ENCODE measurements at regions not wholly inside any gene's neighbourhood (a gene's known extent, or its start where the extent isn't known, plus 50 kb on each side); places are given as distances from the start of the nearest gene placed in this dataset.

DNA sequence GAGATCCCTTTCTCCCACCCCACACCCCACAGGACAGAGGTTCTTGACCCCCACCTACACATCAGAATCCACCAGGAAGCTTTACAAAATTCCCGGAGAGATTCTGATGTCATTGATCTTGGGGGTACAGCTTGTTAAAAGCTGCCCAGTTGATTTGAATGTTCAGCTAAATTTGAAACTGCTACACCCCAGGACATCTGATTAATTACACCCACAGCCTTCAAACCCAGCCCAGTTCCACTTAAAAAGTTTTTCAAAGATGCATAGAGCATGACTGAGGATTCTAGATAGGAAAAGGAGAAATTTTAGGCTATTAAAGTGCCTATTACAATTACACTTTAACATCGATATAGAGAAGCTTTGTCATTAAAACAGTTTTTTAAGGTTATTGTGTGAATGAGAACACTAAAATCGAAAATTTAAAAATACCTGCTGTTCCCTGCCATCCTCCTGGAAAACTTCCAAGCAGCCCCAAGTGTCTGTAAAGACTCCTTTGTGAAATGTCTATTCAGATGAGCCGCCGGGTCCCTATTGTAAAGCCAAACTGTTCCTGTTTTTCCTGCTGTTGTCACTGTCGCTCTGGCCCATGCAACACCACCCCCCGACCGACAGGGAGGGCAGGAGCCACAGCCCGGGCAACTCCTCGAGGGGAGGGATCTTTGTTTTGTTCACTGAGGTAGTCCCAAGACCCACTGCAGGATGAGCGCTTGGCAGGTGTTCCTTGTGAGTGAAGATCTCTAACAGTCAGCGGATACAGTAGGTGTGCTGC lies 132.5 kb upstream of the PHACTR3 start:
- no peak for TF ChIP-seq GATA2 (IDR thresholded peaks at IDR 0.05; ENCODE audit: low read depth, low read length)
- no peak for TF ChIP-seq GATA3 (IDR thresholded peaks at IDR 0.05; ENCODE audit: low read depth, low read length)

DNA sequence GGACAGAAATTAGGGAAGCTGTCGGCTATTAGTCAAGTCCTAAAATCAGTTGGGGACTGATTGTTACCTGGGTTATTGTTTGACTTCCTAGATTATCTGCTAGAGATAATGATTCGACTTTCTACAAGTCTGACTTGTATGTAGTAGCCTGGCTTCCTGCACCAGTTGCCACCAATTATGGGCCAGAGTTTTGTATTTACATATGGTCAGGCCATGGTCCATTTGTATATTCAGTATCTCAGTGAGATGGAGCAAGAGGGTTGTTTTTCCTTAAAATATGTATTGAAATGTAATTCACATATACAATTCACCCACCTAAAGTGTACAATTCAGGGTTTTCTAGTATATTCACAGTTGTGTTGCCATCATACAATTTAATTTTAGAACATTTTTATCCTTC lies 130.6 kb upstream of the PHACTR3 start:
- TF ChIP-seq GATA2 (IDR thresholded peaks at IDR 0.05; ENCODE audit: low read depth, low read length) (no peak), GATA3 (IDR thresholded peaks at IDR 0.05; ENCODE audit: low read depth, low read length) (no peak)

- TF ChIP-seq GATA2 (IDR thresholded peaks at IDR 0.05; ENCODE audit: low read depth, low read length) (no peak), GATA3 (IDR thresholded peaks at IDR 0.05; ENCODE audit: low read depth, low read length) (no peak)
Measured at GRCh38 chr20:59481067-59481466, 123.3 kb upstream of the PHACTR3 start.

- TF ChIP-seq GATA3 (IDR thresholded peaks at IDR 0.05; ENCODE audit: low read depth, low read length) (no peak), GATA2 (IDR thresholded peaks at IDR 0.05; ENCODE audit: low read depth, low read length) (no peak)
Measured at GRCh38 chr20:59481477-59482018, 122.8 kb upstream of the PHACTR3 start.

DNA sequence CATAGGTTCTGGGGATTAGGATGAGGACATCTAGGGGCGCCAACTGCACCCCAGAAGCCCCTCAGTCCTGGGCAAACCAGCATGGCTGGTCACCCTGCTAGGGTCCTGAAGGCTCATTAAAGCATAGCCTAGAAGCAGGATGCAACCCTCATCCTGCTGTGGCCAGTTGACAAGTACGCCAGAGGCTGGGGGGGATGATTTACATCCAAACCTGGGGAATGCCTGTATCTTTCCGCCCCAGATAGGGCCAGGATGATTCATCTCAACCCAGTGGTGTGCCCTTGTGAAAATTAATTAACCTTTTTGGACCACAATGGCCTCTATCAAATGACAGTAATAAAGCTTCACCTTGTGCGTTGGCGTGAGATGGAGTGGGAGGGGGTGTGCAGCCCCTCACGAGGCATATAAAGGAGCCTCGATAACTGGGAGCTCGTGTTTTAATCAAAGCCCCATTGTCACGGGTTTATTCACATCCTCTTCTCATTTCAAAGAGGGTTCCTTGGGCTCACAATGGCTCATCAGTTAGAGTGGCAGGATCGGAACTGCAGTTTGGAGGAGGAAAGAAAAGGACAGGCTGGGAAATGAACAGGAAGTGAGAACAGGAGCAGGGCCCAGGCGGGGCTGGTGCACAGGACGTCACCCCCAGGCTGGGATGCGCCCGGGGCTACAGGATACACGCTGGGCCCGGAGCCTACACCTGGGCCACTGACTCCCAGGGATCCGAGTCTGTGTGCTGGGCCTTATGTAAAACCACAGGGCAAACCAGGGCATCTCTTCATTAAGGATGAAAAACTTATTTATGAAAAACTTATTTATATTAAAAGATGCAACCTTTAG lies 121.8 kb upstream of the PHACTR3 start:
- no peak for TF ChIP-seq GATA3 (IDR thresholded peaks at IDR 0.05; ENCODE audit: low read depth, low read length)
- TF ChIP-seq GATA2 (IDR thresholded peaks at IDR 0.05; ENCODE audit: low read depth, low read length), result no peak

DNA sequence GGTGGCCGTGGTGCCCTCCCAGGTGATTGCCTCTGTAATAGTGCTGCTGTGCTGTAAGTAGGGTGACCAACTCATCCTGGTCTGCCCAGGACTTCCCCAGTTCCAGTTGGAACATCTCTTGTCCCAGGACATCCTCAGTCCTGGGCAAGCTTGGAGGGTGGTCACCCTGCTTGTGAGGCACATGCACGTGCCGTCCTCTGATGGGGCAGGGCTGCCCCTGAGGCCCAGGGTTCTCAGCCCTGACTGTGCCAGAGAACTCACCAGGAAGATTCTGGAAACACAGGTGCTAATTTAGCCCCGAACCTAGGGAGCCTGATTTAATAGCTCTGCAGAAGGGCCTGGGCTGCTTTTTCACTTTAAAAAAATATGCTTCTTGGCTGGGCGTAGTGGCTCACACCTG lies 120.9 kb upstream of the PHACTR3 start:
- no peak for TF ChIP-seq GATA2 (IDR thresholded peaks at IDR 0.05; ENCODE audit: low read depth, low read length)
- no peak for TF ChIP-seq GATA3 (IDR thresholded peaks at IDR 0.05; ENCODE audit: low read depth, low read length)

DNA sequence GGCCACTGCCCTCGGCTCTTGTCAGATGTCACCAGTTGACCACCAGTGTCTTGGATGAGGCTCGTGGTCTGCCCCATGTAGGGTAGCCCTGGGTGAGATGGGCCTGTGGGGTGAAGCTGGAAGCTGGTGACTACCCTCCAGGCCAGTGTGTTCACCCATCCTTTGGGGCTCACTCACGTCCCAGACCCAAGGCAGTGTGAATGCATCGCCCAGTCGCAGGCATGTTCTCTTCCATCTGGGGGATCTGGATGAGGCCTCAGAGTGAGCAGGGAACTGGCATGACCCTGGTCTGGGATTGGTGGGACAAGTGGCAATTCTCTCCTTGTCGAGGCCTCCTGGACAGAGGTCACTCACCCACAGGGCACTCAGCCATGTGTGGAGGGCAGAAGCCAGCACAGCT lies 120.1 kb upstream of the PHACTR3 start:
- TF ChIP-seq GATA3 (IDR thresholded peaks at IDR 0.05; ENCODE audit: low read depth, low read length), result no peak
- no peak for TF ChIP-seq GATA2 (IDR thresholded peaks at IDR 0.05; ENCODE audit: low read depth, low read length)

DNA sequence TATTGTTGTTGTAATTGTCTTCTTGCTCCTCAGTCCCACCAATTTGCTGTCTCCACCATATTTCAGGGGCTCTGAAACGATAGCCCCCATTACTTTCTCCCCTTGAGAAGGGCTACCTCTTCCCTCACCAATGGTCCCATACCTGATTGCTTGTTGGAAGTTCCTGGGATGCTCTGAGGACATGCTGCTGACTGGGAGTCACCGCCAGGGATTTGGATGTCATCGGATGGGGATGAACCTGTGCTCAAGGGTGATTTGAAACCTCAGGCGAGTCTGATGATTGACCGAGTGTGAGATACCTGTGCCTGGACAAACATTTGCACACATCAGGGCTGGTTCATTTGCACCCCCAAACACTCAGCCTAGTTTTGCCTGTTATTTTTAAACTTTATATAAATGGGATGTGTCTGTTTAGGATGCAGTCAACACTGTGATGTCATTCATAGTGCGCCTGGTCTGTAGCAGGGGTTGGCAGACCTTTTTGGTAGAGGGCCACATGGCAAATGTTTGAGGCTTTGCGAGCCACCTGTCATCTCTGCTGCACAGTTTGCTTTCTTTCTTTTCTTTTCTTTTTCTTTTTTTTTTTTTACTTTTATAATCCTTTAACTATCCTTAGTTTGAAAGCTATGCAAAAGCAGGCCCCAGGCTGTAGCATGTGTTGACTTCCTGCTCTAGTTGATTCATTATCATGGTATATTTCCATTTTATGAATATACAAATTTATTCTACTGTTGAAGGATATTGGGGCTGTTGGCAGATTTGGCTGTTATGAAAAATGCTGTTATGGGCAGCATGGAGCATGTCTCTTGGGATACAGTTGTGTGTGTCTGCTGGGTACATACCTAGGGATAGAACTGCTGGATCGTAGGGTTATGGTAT lies 118.5 kb upstream of the PHACTR3 start:
- TF ChIP-seq GATA3 (IDR thresholded peaks at IDR 0.05; ENCODE audit: low read depth, low read length), result no peak
- TF ChIP-seq GATA2 (IDR thresholded peaks at IDR 0.05; ENCODE audit: low read depth, low read length), result no peak

- TF ChIP-seq GATA3 (IDR thresholded peaks at IDR 0.05; ENCODE audit: low read depth, low read length) (no peak), GATA2 (IDR thresholded peaks at IDR 0.05; ENCODE audit: low read depth, low read length) (no peak)
Measured at GRCh38 chr20:59491884-59492283, 112.5 kb upstream of the PHACTR3 start.

DNA sequence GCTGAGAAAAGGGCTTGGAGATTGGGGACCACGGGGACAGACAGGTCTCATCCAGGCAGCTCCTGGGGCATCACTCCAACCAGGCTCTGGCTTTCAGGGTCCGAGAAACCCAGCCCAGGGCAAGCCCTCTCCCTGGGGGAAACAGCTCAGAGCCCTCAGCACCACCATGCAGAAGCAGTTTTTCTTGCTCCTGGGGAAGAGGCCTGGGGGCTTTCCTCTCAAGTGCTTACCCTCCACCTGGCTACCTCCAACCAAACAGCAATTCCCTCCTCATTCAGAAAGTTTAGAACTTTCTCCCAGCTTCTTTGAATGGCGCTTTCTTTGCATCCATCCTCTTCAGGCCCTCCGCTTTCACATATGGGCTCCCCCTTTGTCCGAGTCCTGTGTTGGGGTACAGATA lies 110.4 kb upstream of the PHACTR3 start:
- TF ChIP-seq GATA2 (IDR thresholded peaks at IDR 0.05; ENCODE audit: low read depth, low read length) (no peak), GATA3 (IDR thresholded peaks at IDR 0.05; ENCODE audit: low read depth, low read length) (no peak)

- TF ChIP-seq GATA2 (IDR thresholded peaks at IDR 0.05; ENCODE audit: low read depth, low read length) (no peak), GATA3 (IDR thresholded peaks at IDR 0.05; ENCODE audit: low read depth, low read length) (no peak)
Measured at GRCh38 chr20:59495166-59495565, 109.2 kb upstream of the PHACTR3 start.

DNA sequence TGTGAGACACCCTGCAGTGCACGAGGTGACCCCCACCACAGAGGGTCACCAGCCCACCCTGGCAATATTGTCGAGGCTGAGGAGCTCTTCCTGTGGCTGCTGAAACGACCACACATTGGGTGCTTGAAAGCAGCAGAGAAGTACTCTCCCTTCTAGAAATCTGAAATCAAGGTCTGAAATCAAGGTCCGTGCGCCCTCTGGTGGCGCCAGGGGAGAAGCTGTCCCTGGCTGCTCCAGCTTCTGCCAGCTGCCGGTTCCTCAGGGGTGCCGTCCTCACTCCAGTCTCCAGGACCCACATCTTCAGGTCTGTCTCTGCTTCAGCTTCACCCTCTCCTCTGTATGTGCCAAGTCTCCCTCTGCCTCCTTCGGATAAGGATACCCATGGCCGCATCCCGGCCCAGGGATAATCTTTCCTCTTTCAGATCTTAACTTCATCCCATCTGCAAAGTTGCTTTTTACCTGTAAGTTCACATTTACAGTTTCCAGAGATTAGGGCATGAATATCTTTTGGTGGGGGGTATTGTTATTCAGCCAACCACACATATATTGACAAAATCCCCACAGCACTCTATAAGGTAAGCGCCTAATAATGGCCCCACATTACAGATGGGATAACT lies 108.3 kb upstream of the PHACTR3 start:
- TF ChIP-seq GATA3 (IDR thresholded peaks at IDR 0.05; ENCODE audit: low read depth, low read length) (no peak), GATA2 (IDR thresholded peaks at IDR 0.05; ENCODE audit: low read depth, low read length) (peak; percentile 69)

DNA sequence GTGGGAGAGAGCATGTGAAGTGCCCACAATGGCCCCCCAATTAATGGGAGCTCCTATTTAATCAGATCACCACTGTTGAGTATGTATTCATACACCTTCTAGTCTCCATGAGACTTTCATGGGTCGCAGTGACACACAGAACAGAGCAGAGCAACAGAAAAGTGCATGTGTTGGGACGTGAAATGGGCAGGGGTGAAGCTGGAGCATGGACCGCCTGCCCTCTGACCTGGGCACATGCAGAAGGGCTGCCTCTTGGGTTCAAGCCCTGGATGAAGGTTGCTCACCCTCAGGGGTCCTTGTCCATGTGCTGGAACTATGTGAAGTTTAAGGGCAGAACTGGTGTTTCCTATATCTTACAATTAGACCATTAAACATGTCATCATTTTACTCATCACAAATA lies 106.0 kb upstream of the PHACTR3 start:
- TF ChIP-seq GATA3 (IDR thresholded peaks at IDR 0.05; ENCODE audit: low read depth, low read length) (no peak), GATA2 (IDR thresholded peaks at IDR 0.05; ENCODE audit: low read depth, low read length) (no peak)

Data from SH-SY5Y (cell line).